AG10803 (cell line): ENCODE measurements at regions not wholly inside any gene's neighbourhood (a gene's known extent, or its start where the extent isn't known, plus 50 kb on each side); places are given as distances from the start of the nearest gene placed in this dataset.

ENCODE experiments used
- DNase-seq: peaks from one replicate; pipeline ENCODE4 v3.0.0; 2010; ENCODE audit warnings: low read depth
- H3K4me3 ChIP-seq: 2 replicates; pipeline ENCODE4 v1.5.1; 2011; ENCODE audit warnings: mild to moderate bottlenecking, low read length, control low read depth
- TF ChIP-seq, protein P1 (sequence below): conservative IDR thresholded peaks from 2 replicates; pipeline ENCODE4 v1.5.1; 2011; ENCODE audit warnings: mild to moderate bottlenecking, low read length, control low read depth, inconsistent platforms

DNA sequence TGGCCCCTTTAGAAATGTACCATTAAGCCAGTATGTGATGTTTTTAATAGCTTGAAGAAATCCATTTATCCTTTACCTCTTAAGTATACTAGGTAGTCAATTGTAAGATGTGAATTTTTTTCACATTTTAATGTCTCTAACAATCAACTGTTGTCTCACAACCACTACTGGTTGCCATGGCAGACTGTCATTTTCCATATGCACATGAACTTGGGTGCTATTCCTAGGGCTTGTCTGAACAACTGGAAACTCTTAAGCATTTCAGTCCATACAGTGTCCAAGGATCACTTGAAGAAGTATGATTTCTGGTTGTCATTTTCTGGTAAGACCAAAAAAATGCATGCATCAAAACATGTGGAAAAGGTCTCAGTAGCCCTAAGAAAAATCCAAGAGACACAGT lies 315.1 kb downstream of the HHIPL2 start:
- H3K4me3 ChIP-seq: no peak overlapping the region
- TF ChIP-seq, protein P1, sequence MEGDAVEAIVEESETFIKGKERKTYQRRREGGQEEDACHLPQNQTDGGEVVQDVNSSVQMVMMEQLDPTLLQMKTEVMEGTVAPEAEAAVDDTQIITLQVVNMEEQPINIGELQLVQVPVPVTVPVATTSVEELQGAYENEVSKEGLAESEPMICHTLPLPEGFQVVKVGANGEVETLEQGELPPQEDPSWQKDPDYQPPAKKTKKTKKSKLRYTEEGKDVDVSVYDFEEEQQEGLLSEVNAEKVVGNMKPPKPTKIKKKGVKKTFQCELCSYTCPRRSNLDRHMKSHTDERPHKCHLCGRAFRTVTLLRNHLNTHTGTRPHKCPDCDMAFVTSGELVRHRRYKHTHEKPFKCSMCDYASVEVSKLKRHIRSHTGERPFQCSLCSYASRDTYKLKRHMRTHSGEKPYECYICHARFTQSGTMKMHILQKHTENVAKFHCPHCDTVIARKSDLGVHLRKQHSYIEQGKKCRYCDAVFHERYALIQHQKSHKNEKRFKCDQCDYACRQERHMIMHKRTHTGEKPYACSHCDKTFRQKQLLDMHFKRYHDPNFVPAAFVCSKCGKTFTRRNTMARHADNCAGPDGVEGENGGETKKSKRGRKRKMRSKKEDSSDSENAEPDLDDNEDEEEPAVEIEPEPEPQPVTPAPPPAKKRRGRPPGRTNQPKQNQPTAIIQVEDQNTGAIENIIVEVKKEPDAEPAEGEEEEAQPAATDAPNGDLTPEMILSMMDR: no peak
- DNase-seq: no peak

DNA sequence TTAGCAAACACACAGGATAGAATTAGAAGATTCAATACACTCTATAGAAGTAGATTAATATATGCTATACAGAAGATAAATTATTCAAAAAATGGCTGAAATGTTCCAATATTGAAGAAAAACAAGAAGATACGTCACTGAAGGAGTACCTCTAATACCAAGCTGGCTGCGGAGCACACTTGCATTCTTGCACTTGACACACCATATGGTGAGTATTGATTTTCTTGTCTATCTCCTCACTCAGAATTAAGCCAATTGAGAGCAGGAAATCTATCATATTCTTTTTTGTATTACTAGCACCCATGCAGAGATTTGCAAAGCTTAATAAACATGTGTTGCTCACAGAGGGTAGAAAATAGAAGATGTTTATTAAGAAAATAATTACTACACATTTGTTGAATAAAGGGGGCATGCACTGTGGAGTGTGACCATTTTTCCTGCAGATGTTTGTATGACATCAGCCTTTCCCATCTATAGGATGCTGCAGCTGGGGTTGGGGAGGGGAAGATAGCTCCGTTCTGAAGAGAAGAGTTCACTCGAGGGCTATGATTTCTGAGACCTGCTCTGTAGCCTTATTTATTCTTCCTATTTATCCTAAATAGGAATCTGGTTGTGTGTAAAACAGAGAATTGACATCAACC lies 318.1 kb downstream of the HHIPL2 start:
- TF ChIP-seq, protein P1: no peak
- no peak for DNase-seq
- H3K4me3 ChIP-seq: no peak overlapping the region

DNA sequence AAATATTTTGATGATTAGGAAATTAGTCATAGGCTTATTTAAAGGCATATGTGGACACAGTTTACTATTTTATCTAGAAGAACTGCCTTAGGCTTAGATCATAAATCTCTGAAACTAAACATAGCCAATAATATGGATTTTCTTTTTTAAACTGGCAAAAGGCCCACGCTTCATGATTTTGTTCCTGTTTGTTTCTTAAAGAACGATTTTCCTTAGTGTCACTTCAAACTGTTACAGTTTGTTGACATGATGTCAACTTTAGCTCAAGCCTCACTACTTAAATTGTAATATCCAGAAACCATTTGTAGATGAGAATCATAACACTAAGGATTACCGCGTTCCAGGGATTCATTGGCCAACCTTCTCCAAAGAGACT lies 322.6 kb downstream of the HHIPL2 start:
- no peak overlapping the region for H3K4me3 ChIP-seq
- TF ChIP-seq, protein P1: no peak
- no peak for DNase-seq

DNA sequence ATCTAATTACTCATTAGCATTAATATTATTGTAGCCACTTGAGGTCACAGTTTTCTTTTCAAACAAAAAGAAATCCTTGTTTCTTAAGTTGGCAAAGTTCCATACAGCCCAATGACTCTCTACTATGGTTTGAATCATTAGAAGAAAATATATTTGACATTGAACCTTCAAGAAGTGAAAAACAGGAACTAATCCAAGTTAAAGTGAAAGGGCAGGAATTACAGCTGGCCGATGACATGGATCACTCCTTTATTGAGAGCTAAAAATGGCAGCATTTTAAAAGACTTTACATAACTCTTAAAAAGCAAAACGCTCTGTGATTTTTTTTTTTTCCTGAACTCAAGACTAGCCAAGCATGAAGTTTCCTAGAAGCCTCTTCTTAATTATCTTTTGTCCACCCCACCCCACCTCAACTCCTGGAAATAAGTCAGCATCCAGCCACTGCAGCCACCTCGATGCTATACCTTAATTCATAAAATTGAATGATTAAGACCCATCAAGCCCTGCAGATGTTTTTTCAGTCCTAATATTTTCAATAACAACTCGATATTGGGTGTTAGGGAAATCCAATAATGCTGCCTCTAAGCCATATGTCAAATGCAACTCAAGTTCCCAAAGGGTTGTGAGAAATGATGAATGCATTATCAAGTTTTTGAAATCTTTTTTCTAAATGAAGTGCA lies 323.1 kb downstream of the HHIPL2 start:
- peak; percentile 6 for DNase-seq
- H3K4me3 ChIP-seq: no peak overlapping the region
- TF ChIP-seq, protein P1: no peak

DNA sequence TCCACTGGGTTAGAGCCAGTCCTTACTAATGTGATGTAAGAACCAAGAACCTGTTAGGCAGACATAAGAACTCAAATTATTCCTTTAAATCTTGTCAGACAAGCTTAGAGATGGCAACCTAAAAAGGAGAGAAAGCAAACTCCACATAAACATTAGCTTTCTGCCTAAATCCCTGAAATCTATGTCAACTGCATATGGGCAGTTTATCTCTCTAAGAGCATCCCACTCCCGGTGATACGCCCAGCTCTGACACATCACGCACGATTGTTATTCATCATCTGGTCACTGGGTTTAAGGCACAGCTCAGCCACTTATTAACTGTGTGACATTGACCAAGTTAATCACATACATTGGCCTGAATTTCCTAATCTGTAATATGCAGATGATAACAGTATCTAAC lies 323.7 kb downstream of the HHIPL2 start:
- TF ChIP-seq, protein P1: no peak
- DNase-seq: no peak
- H3K4me3 ChIP-seq: no peak overlapping the region

DNA sequence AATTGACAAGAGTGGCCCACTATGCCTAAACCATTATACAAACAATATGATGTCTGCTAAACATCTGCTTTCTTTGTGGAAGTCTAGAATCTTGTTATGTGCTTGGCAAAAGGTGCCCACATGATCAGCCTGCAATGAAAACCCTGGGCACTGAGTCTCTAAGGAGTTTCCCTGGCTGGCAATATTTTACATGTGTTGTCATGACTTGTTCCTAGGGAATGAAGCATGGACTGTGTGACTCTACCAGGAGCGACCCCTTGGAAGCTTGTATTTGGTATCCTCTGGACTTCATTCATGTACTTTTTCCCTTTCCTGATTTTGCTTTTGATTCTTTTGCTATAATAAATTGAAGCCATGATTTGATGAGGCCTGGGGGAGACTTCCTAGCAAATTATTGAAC lies 324.9 kb downstream of the HHIPL2 start:
- no peak overlapping the region for H3K4me3 ChIP-seq
- DNase-seq: no peak
- TF ChIP-seq, protein P1: no peak

DNA sequence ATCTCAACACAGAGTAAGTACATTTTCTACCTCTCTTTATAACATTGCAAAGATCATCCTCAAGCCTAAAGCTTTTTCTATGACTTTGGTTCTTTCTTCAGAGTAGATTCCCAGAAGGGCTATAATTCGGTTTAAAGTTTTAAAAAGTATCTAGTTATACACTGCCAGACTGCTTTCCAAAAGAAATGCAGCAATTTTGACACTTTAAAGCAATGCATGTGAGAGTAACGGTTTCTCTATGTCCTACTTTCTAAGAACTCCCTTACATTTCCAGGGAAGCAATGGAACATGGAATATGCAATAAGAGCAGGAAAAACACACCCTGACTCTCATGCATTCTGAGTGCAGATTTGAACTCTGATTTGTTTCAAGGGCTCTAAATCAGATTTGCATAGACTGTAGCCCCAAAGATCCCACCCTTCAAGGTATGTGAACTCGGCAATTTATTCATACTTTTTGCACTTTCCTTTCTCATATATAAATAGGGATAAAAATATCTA lies 331.6 kb downstream of the HHIPL2 start:
- H3K4me3 ChIP-seq: no peak overlapping the region
- no peak for DNase-seq
- TF ChIP-seq, protein P1: no peak
